Fibroblast of lung (primary cell): ENCODE measurements at regions not wholly inside any gene's neighbourhood (a gene's known extent, or its start where the extent isn't known, plus 50 kb on each side); places are given as distances from the start of the nearest gene placed in this dataset.

ENCODE experiments used
- EZH2 ChIP-seq: IDR thresholded peaks from 2 replicates; pipeline ENCODE4 v1.5.1; 2012; ENCODE audit warnings: low read length, control low read depth, mild to moderate bottlenecking; ENCODE audit errors: missing control alignments
- TF ChIP-seq, protein P1 (sequence below), 2 donors: IDR thresholded peaks in 1 of 2; conservative IDR thresholded peaks in 1 of 2; 1 replicate in 1 of 2; 2 replicates in 1 of 2; pipeline ENCODE4 v1.5.1; 2011 to 2012; ENCODE audit warnings: low read length in 2 of 2, control low read depth in 1 of 2, inconsistent platforms in 1 of 2, low read depth in 1 of 2, mild to moderate bottlenecking in 1 of 2

DNA sequence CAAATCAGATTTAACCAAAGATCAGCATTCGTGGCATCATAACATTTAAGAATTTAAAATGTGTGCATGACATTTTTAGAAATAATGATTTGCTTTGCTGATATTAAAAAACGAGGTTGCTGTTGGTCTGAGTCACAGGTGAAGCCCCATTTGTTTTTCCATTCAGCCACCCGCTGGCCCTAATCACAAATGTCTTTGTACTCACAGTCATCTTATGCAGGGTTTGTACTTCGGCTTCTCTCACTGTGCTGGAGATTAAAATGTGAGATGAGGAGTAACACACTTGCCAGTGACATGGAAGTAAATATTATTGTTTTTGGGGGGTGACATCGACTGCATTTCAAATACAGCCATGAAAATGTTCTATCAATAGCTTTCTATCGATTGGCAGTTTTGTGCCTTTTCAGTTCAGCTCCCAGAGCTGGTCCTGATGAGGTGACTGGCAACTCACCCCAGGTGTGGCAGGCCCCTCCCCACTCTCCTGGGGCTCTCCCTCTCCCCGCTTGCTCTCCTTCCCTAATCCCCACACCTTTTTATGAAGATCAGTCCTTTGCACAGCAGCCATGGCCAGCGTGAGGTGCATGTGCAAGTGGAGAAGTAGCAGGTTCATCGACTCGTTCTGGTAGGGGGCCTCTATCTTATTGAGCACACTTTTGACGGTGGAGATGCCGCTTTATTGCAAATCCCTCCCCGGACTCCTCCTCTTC lies 58.8 kb upstream of the FUCA2 start:
- no peak for TF ChIP-seq EZH2
- TF ChIP-seq, protein P1, sequence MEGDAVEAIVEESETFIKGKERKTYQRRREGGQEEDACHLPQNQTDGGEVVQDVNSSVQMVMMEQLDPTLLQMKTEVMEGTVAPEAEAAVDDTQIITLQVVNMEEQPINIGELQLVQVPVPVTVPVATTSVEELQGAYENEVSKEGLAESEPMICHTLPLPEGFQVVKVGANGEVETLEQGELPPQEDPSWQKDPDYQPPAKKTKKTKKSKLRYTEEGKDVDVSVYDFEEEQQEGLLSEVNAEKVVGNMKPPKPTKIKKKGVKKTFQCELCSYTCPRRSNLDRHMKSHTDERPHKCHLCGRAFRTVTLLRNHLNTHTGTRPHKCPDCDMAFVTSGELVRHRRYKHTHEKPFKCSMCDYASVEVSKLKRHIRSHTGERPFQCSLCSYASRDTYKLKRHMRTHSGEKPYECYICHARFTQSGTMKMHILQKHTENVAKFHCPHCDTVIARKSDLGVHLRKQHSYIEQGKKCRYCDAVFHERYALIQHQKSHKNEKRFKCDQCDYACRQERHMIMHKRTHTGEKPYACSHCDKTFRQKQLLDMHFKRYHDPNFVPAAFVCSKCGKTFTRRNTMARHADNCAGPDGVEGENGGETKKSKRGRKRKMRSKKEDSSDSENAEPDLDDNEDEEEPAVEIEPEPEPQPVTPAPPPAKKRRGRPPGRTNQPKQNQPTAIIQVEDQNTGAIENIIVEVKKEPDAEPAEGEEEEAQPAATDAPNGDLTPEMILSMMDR (conservative IDR thresholded peaks at IDR 0.05 in 1 of 2, IDR thresholded peaks at IDR 0.05 in 1 of 2; ENCODE audit: low read depth in 1 of 2, low read length in 2 of 2): no peak
